ENCODE measurements at regions not wholly inside any gene's neighbourhood (a gene's known extent, or its start where the extent isn't known, plus 50 kb on each side); places are given as distances from the start of the nearest gene placed in this dataset.

DNA sequence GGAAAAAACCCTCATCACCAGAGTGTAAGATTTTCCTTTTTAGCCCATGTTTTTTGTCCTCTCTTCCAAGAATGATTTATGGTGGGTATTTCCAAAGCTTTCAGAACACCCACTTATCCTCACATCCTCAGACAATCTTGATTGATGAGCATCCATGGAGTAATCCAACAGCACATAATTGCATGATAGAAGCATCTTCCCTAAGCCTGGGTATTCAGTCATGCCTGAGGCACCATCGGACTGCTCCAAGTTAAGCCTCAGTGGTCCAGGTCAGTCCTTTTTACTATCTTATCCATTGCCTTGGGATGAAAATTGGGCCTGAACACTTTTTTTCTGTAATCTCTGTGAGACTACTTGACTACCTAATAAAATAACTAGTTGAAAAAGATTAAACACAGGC, 676.0 kb upstream of the SEMA6D start:
- TF ChIP-seq CEBPB (IDR thresholded peaks at IDR 0.05) (no peak), YY1 (IDR thresholded peaks at IDR 0.05; ENCODE audit: low read depth) (no peak), NFIC (IDR thresholded peaks at IDR 0.05) (no peak), RAD21 (IDR thresholded peaks at IDR 0.05; ENCODE audit: low read depth) (no peak), USF1 (IDR thresholded peaks at IDR 0.05) (no peak), TAF1 (IDR thresholded peaks at IDR 0.05; ENCODE audit: low read depth) (no peak)
